Activated naive CD8-positive, alpha-beta T cell (primary cell): ENCODE measurements at regions not wholly inside any gene's neighbourhood (a gene's known extent, or its start where the extent isn't known, plus 50 kb on each side); places are given as distances from the start of the nearest gene placed in this dataset.
"Not testable (repeated sequence)": the region's sequence is repeated elsewhere in the genome, so short reads cannot be mapped to it uniquely, and the experiment has no call there.

Source experiments
- H3K27ac Mint-ChIP-seq: one replicate; pipeline ENCODE4 v1.8.0; 2021; ENCODE audit warnings: mixed read lengths
- H3K27me3 Mint-ChIP-seq: one replicate; pipeline ENCODE4 v1.8.0; 2021; ENCODE audit warnings: mixed read lengths
- H3K36me3 Mint-ChIP-seq: one replicate; pipeline ENCODE4 v1.8.0; 2021; ENCODE audit warnings: mixed read lengths
- H3K4me1 Mint-ChIP-seq: one replicate; pipeline ENCODE4 v1.8.0; 2021; ENCODE audit warnings: low read depth, mixed read lengths
- H3K4me3 Mint-ChIP-seq: one replicate; pipeline ENCODE4 v1.8.0; 2021; ENCODE audit warnings: mild to moderate bottlenecking, mixed read lengths
- H3K9me3 Mint-ChIP-seq: one replicate; pipeline ENCODE4 v1.8.0; 2021; ENCODE audit warnings: low read depth, mixed read lengths

- no peaks in the 10 kb centered on the region for H3K27me3 Mint-ChIP-seq
- peaks cover 9% of the 10 kb centered on the region for H3K9me3 Mint-ChIP-seq
- no peaks in the 10 kb centered on the region for H3K4me1 Mint-ChIP-seq
- H3K36me3 Mint-ChIP-seq = no peaks in the 10 kb centered on the region
- no peak overlapping the region for H3K27ac Mint-ChIP-seq
- H3K4me3 Mint-ChIP-seq = no peak overlapping the region
Measured at GRCh38 chr6:68575765-68576439, 59.2 kb upstream of the ADGRB3 start.

- peaks cover 21% of the 10 kb centered on the region for H3K9me3 Mint-ChIP-seq
- H3K36me3 Mint-ChIP-seq = no peaks in the 10 kb centered on the region
- no peaks in the 10 kb centered on the region for H3K4me1 Mint-ChIP-seq
- no peak overlapping the region for H3K27ac Mint-ChIP-seq
- no peak overlapping the region for H3K4me3 Mint-ChIP-seq
- H3K27me3 Mint-ChIP-seq = no peaks in the 10 kb centered on the region
Measured at GRCh38 chr6:68572975-68573374, 62.1 kb upstream of the ADGRB3 start.

- Mint-ChIP-seq H3K27ac (no peak overlapping the region), H3K9me3 (peaks cover 21% of the 10 kb centered on the region), H3K4me1 (no peaks in the 10 kb centered on the region), H3K36me3 (no peaks in the 10 kb centered on the region), H3K27me3 (no peaks in the 10 kb centered on the region), H3K4me3 (no peak overlapping the region)
Measured at GRCh38 chr6:68572525-68572924, 62.6 kb upstream of the ADGRB3 start.

GRCh38 chr6:68559716-68560115, 75.4 kb upstream of the ADGRB3 start:
- H3K9me3 Mint-ChIP-seq = no peaks in the 10 kb centered on the region
- H3K27me3 Mint-ChIP-seq = no peaks in the 10 kb centered on the region
- no peak overlapping the region for H3K4me3 Mint-ChIP-seq
- H3K27ac Mint-ChIP-seq = no peak overlapping the region
- H3K36me3 Mint-ChIP-seq = no peaks in the 10 kb centered on the region
- H3K4me1 Mint-ChIP-seq = no peaks in the 10 kb centered on the region

- no peaks in the 10 kb centered on the region for H3K9me3 Mint-ChIP-seq
- H3K27me3 Mint-ChIP-seq = no peaks in the 10 kb centered on the region
- H3K27ac Mint-ChIP-seq = no peak overlapping the region
- H3K36me3 Mint-ChIP-seq = no peaks in the 10 kb centered on the region
- H3K4me3 Mint-ChIP-seq = no peak overlapping the region
- H3K4me1 Mint-ChIP-seq = no peaks in the 10 kb centered on the region
Measured at GRCh38 chr6:68559070-68559469, 76.0 kb upstream of the ADGRB3 start.

- Mint-ChIP-seq H3K4me3 (no peak overlapping the region), H3K4me1 (no peaks in the 10 kb centered on the region), H3K9me3 (peaks cover 7% of the 10 kb centered on the region), H3K27me3 (no peaks in the 10 kb centered on the region), H3K36me3 (no peaks in the 10 kb centered on the region), H3K27ac (no peak overlapping the region)
Measured at GRCh38 chr6:68546620-68547019, 88.5 kb upstream of the ADGRB3 start.

- Mint-ChIP-seq H3K27ac (no peak overlapping the region), H3K9me3 (peaks cover 7% of the 10 kb centered on the region), H3K4me1 (no peaks in the 10 kb centered on the region), H3K27me3 (no peaks in the 10 kb centered on the region), H3K36me3 (no peaks in the 10 kb centered on the region), H3K4me3 (no peak overlapping the region)
Measured at GRCh38 chr6:68544450-68544849, 90.6 kb upstream of the ADGRB3 start.

GRCh38 chr6:68533339-68533795, 101.7 kb upstream of the ADGRB3 start:
- H3K4me1 Mint-ChIP-seq = no peaks in the 10 kb centered on the region

GRCh38 chr6:68527691-68528090, 107.4 kb upstream of the ADGRB3 start:
- Mint-ChIP-seq H3K27ac (no peak overlapping the region), H3K4me1 (no peaks in the 10 kb centered on the region), H3K27me3 (no peaks in the 10 kb centered on the region), H3K9me3 (peaks cover under 1% of the 10 kb centered on the region), H3K36me3 (no peaks in the 10 kb centered on the region), H3K4me3 (no peak overlapping the region)

More at GRCh38 chr6:68533339-68533795, 101.7 kb upstream of the ADGRB3 start:
- Mint-ChIP-seq H3K27ac (no peak overlapping the region), H3K9me3 (peaks cover 3% of the 10 kb centered on the region), H3K27me3 (no peaks in the 10 kb centered on the region), H3K36me3 (no peaks in the 10 kb centered on the region), H3K4me3 (no peak overlapping the region)

- Mint-ChIP-seq H3K4me3 (no peak overlapping the region), H3K36me3 (no peaks in the 10 kb centered on the region), H3K9me3 (peaks cover 8% of the 10 kb centered on the region), H3K27ac (no peak overlapping the region), H3K4me1 (no peaks in the 10 kb centered on the region), H3K27me3 (no peaks in the 10 kb centered on the region)
Measured at GRCh38 chr6:68506911-68507310, 128.2 kb upstream of the ADGRB3 start.

- H3K27ac Mint-ChIP-seq = no peak overlapping the region
- H3K27me3 Mint-ChIP-seq = no peaks in the 10 kb centered on the region
- no peak overlapping the region for H3K4me3 Mint-ChIP-seq
- H3K4me1 Mint-ChIP-seq = no peaks in the 10 kb centered on the region
- H3K9me3 Mint-ChIP-seq = peaks cover 8% of the 10 kb centered on the region
- H3K36me3 Mint-ChIP-seq = no peaks in the 10 kb centered on the region
Measured at GRCh38 chr6:68502946-68503345, 132.1 kb upstream of the ADGRB3 start.

GRCh38 chr6:68497927-68498326, 137.2 kb upstream of the ADGRB3 start:
- no peaks in the 10 kb centered on the region for H3K9me3 Mint-ChIP-seq

GRCh38 chr6:68494880-68495279, 140.2 kb upstream of the ADGRB3 start:
- not testable (repeated sequence) for H3K9me3 Mint-ChIP-seq, H3K27ac Mint-ChIP-seq, H3K4me1 Mint-ChIP-seq, H3K4me3 Mint-ChIP-seq, H3K27me3 Mint-ChIP-seq, H3K36me3 Mint-ChIP-seq

More at GRCh38 chr6:68497927-68498326, 137.2 kb upstream of the ADGRB3 start:
- Mint-ChIP-seq H3K27me3 (no peaks in the 10 kb centered on the region), H3K4me1 (no peaks in the 10 kb centered on the region), H3K36me3 (no peaks in the 10 kb centered on the region), H3K4me3 (no peak overlapping the region), H3K27ac (no peak overlapping the region)

- H3K4me3 Mint-ChIP-seq = no peak overlapping the region
- no peaks in the 10 kb centered on the region for H3K4me1 Mint-ChIP-seq
- no peak overlapping the region for H3K27ac Mint-ChIP-seq
- no peaks in the 10 kb centered on the region for H3K27me3 Mint-ChIP-seq
- no peaks in the 10 kb centered on the region for H3K36me3 Mint-ChIP-seq
- H3K9me3 Mint-ChIP-seq = peaks cover 19% of the 10 kb centered on the region
Measured at GRCh38 chr6:68476611-68477010, 158.5 kb upstream of the ADGRB3 start.

GRCh38 chr6:68473433-68474210, 161.5 kb upstream of the ADGRB3 start:
- Mint-ChIP-seq H3K27ac (no peak overlapping the region), H3K9me3 (peaks cover 8% of the 10 kb centered on the region), H3K27me3 (no peaks in the 10 kb centered on the region), H3K4me1 (no peaks in the 10 kb centered on the region), H3K36me3 (no peaks in the 10 kb centered on the region), H3K4me3 (no peak overlapping the region)
